H9 (cell line): ENCODE measurements at regions not wholly inside any gene's neighbourhood (a gene's known extent, or its start where the extent isn't known, plus 50 kb on each side); places are given as distances from the start of the nearest gene placed in this dataset.

Experiments
- DNase-seq: peaks from one replicate; pipeline ENCODE4 v3.0.0-alpha.2; 2017
- H2AFZ ChIP-seq: one replicate; pipeline ENCODE4 v1.6.1; 2013; ENCODE audit warnings: mild to moderate bottlenecking, low read length, control low read depth, moderate library complexity
- H2AK5ac ChIP-seq: 2 replicates; pipeline ENCODE4 v1.6.1; 2013; ENCODE audit warnings: low read length, control low read depth, mixed read lengths; ENCODE audit not compliant: insufficient read length
- H2BK120ac ChIP-seq: one replicate; pipeline ENCODE4 v1.6.1; 2013; ENCODE audit warnings: low read depth, mild to moderate bottlenecking, low read length, control low read depth, inconsistent platforms; ENCODE audit not compliant: poor library complexity, severe bottlenecking
- H2BK12ac ChIP-seq: 2 replicates; pipeline ENCODE4 v1.6.1; 2013; ENCODE audit warnings: low read length, control low read depth, mixed read lengths, low read depth; ENCODE audit not compliant: insufficient read length
- H2BK15ac ChIP-seq: 2 replicates; pipeline ENCODE4 v1.6.1; 2013; ENCODE audit warnings: low read depth, low read length, control low read depth
- H2BK20ac ChIP-seq: one replicate; pipeline ENCODE4 v1.6.1; 2013; ENCODE audit warnings: low read depth, mild to moderate bottlenecking, low read length, control low read depth, inconsistent platforms; ENCODE audit not compliant: poor library complexity, severe bottlenecking
- H2BK5ac ChIP-seq: 2 replicates; pipeline ENCODE4 v1.6.1; 2013; ENCODE audit warnings: low read length, control low read depth, mixed read lengths; ENCODE audit not compliant: insufficient read length
- H3K14ac ChIP-seq: 2 replicates; pipeline ENCODE4 v1.6.1; 2013; ENCODE audit warnings: low read length, control low read depth; ENCODE audit not compliant: insufficient read depth
- H3K18ac ChIP-seq: 2 replicates; pipeline ENCODE4 v1.6.1; 2013; ENCODE audit warnings: low read depth, mild to moderate bottlenecking, mixed read lengths, low read length, control low read depth; ENCODE audit not compliant: insufficient read length
- H3K23ac ChIP-seq: 2 replicates; pipeline ENCODE4 v1.6.1; 2013; ENCODE audit warnings: low read length, control low read depth, mixed read lengths, low read depth; ENCODE audit not compliant: insufficient read length
- H3K23me2 ChIP-seq: 2 replicates; pipeline ENCODE4 v1.6.1; 2013; ENCODE audit warnings: low read depth, mild to moderate bottlenecking, mixed read lengths, low read length, control low read depth; ENCODE audit not compliant: insufficient read length, poor library complexity, severe bottlenecking
- H3K27ac ChIP-seq: 2 replicates; pipeline ENCODE4 v1.5.1; 2013; ENCODE audit warnings: low read length, control low read depth, mixed read lengths, low read depth; ENCODE audit not compliant: insufficient read length
- H3K27me3 ChIP-seq: 2 replicates; pipeline ENCODE4 v1.6.1; 2013; ENCODE audit warnings: low read length, control low read depth, inconsistent platforms; ENCODE audit not compliant: insufficient read depth
- H3K4ac ChIP-seq: 2 replicates; pipeline ENCODE4 v1.6.1; 2013; ENCODE audit warnings: low read depth, mild to moderate bottlenecking, control low read depth, inconsistent platforms, low read length, moderate library complexity
- H3K4me1 ChIP-seq: 2 replicates; pipeline ENCODE4 v1.6.1; 2013; ENCODE audit warnings: low read length, control low read depth, inconsistent platforms; ENCODE audit not compliant: insufficient read depth
- H3K4me2 ChIP-seq: 2 replicates; pipeline ENCODE4 v1.6.1; 2013; ENCODE audit warnings: low read length, control low read depth, mixed read lengths; ENCODE audit not compliant: insufficient read length, insufficient read depth
- H3K56ac ChIP-seq: 2 replicates; pipeline ENCODE4 v1.6.1; 2013; ENCODE audit warnings: low read depth, mild to moderate bottlenecking, mixed read lengths, low read length, control low read depth; ENCODE audit not compliant: insufficient read length
- H3K79me1 ChIP-seq: 2 replicates; pipeline ENCODE4 v1.6.1; 2013; ENCODE audit warnings: low read depth, mild to moderate bottlenecking, moderate library complexity, low read length, control low read depth, inconsistent platforms; ENCODE audit not compliant: insufficient read depth, poor library complexity, severe bottlenecking
- H3K79me2 ChIP-seq: 2 replicates; pipeline ENCODE4 v1.6.1; 2013; ENCODE audit warnings: low read length, control low read depth, inconsistent platforms; ENCODE audit not compliant: insufficient read depth
- H3K9ac ChIP-seq: 2 replicates; pipeline ENCODE4 v1.6.1; 2013; ENCODE audit warnings: low read length, control low read depth, mixed read lengths; ENCODE audit not compliant: insufficient read length; ENCODE audit errors: extremely low read depth
- H3K9me3 ChIP-seq: one replicate; pipeline ENCODE4 v1.6.1; 2013; ENCODE audit warnings: low read depth, low read length, inconsistent platforms; ENCODE audit not compliant: control insufficient read depth
- H3T11ph ChIP-seq: one replicate; pipeline ENCODE4 v1.6.1; 2013; ENCODE audit warnings: mild to moderate bottlenecking, low read length, control low read depth, inconsistent platforms
- H4K20me1 ChIP-seq: one replicate; pipeline ENCODE4 v1.6.1; 2013; ENCODE audit not compliant: control insufficient read depth, insufficient read length, insufficient read depth
- H4K5ac ChIP-seq: 2 replicates; pipeline ENCODE4 v1.6.1; 2013; ENCODE audit warnings: low read depth, mild to moderate bottlenecking, mixed read lengths, low read length, control low read depth; ENCODE audit not compliant: insufficient read length
- H4K8ac ChIP-seq: replicated peaks from 2 replicates; pipeline ENCODE4 v1.6.1; 2013; ENCODE audit warnings: low read length, control low read depth, mixed read lengths, low read depth; ENCODE audit not compliant: insufficient read length
- H4K91ac ChIP-seq: 2 replicates; pipeline ENCODE4 v1.6.1; 2013; ENCODE audit warnings: low read depth, mild to moderate bottlenecking, moderate library complexity, mixed read lengths, low read length, control low read depth; ENCODE audit not compliant: insufficient read length
- H3K27ac Mint-ChIP-seq, 3 experiments: 2 replicates in 2 of 3; 3 replicates in 1 of 3; pipeline ENCODE4 v1.8.0; 2020 to 2021; ENCODE audit warnings: mixed read lengths in 3 of 3, mild to moderate bottlenecking in 1 of 3, moderate library complexity in 1 of 3
- H3K27me3 Mint-ChIP-seq: 2 replicates; pipeline ENCODE4 v1.8.0; 2021; ENCODE audit warnings: low read depth, mild to moderate bottlenecking, moderate library complexity, mixed read lengths
- H3K36me3 Mint-ChIP-seq, 3 experiments: 2 replicates in 2 of 3; 3 replicates in 1 of 3; pipeline ENCODE4 v1.8.0; 2020 to 2021; ENCODE audit warnings: low read depth in 3 of 3, mixed read lengths in 3 of 3; ENCODE audit not compliant: insufficient read depth in 1 of 3
- H3K4me1 Mint-ChIP-seq, 2 experiments: 2 replicates each; pipeline ENCODE4 v1.8.0; 2020; ENCODE audit warnings: mixed read lengths in 2 of 2
- H3K4me3 Mint-ChIP-seq, 2 experiments: 2 replicates in 1 of 2; 3 replicates in 1 of 2; pipeline ENCODE4 v1.8.0; 2020 to 2021; ENCODE audit warnings: mild to moderate bottlenecking in 2 of 2, mixed read lengths in 2 of 2, moderate library complexity in 1 of 2
- H3K9me3 Mint-ChIP-seq, 2 experiments: 2 replicates in 1 of 2; 3 replicates in 1 of 2; pipeline ENCODE4 v1.8.0; 2020; ENCODE audit warnings: mild to moderate bottlenecking in 2 of 2, mixed read lengths in 2 of 2, moderate library complexity in 1 of 2
- whole genome bisulfite sequencing: extraction: QIAGEN DNeasy Blood & Tissue Kit; methylation state at CpG from one replicate; pipeline ENCODE4 v1.1.7; 2013; ENCODE audit warnings: missing lambda C conversion rate, low lambda C conversion rate, mixed read lengths; ENCODE audit not compliant: insufficient read length; ENCODE audit errors: extremely low coverage; 5-methylcytosine and 5-hydroxymethylcytosine counted together
- TF ChIP-seq, protein P1 (sequence below): fragments of 200-600 bp; sonication (generic); conservative IDR thresholded peaks from 3 replicates; pipeline ENCODE4 v1.8.0; 2021; ENCODE audit warnings: antibody characterized with exemption, mild to moderate bottlenecking

DNA sequence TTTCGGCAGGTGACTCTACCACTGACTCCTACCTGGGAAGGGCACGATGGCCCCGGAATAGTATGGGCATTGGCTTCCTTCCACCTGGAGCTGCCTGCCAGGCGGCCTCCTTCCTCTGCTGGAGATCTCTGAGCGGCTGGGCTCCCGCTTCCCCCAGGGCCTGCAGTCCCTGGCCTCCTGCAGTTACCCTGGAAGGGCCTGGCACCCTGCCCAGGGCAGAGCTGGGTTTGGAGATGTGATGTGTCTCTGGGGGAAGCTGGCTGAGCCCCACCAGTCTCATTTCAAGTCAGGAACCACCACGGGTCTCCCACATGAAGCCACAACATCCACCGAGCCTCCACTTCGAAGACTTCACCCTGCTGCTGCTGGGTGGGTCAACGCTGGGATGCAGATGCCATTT, 97.9 kb downstream of the IRF8 start:
- Histone ChIP-seq H3K9me3 (no peaks in the 10 kb centered on the region), H2BK12ac (no peak overlapping the region), H2AK5ac (no peak overlapping the region), H2BK15ac (no peak overlapping the region), H3K56ac (no peak overlapping the region), H3K23me2 (no peaks in the 10 kb centered on the region), H3T11ph (no peak overlapping the region), H3K27ac (no peak overlapping the region), H4K8ac (no peak overlapping the region), H2BK5ac (no peak overlapping the region), H2AFZ (no peak overlapping the region), H2BK20ac (no peak overlapping the region), H4K91ac (no peak overlapping the region), H4K20me1 (no peaks in the 10 kb centered on the region), H4K5ac (no peak overlapping the region), H3K79me1 (no peaks in the 10 kb centered on the region), H3K18ac (no peak overlapping the region), H3K4me1 (no peaks in the 10 kb centered on the region), H3K23ac (no peak overlapping the region), H3K27me3 (no peaks in the 10 kb centered on the region), H3K14ac (no peak overlapping the region), H2BK120ac (no peak overlapping the region), H3K79me2 (no peaks in the 10 kb centered on the region), H3K4ac (no peak overlapping the region), H3K9ac (no peak overlapping the region), H3K4me2 (no peak overlapping the region)
- Mint-ChIP-seq H3K27ac (no peak overlapping the region), H3K4me1 (peaks cover 4% of the 10 kb centered on the region in 2 experiments; a peak in 3 of 4 replicates), H3K9me3 (no peaks in the 10 kb centered on the region), H3K27me3 (peaks cover 16% of the 10 kb centered on the region), H3K36me3 (no peaks in the 10 kb centered on the region), H3K4me3 (no peak overlapping the region)
- no peak for DNase-seq
- TF ChIP-seq, protein P1, sequence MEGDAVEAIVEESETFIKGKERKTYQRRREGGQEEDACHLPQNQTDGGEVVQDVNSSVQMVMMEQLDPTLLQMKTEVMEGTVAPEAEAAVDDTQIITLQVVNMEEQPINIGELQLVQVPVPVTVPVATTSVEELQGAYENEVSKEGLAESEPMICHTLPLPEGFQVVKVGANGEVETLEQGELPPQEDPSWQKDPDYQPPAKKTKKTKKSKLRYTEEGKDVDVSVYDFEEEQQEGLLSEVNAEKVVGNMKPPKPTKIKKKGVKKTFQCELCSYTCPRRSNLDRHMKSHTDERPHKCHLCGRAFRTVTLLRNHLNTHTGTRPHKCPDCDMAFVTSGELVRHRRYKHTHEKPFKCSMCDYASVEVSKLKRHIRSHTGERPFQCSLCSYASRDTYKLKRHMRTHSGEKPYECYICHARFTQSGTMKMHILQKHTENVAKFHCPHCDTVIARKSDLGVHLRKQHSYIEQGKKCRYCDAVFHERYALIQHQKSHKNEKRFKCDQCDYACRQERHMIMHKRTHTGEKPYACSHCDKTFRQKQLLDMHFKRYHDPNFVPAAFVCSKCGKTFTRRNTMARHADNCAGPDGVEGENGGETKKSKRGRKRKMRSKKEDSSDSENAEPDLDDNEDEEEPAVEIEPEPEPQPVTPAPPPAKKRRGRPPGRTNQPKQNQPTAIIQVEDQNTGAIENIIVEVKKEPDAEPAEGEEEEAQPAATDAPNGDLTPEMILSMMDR = no peak
- no CpG with 5 or more reads among the region's 10 CpGs for WGBS
